BE2C (cell line): ENCODE measurements at regions not wholly inside any gene's neighbourhood (a gene's known extent, or its start where the extent isn't known, plus 50 kb on each side); places are given as distances from the start of the nearest gene placed in this dataset.

Experiments used
- DNase-seq: peaks from one replicate; pipeline ENCODE4 v3.0.0-alpha.2; 2020
- H3K27me3 ChIP-seq: fragments of 250-450 bp; sonication (Bioruptor Pico); 2 replicates; pipeline ENCODE4 v1.5.1; 2020; ENCODE audit warnings: mild to moderate bottlenecking
- H3K36me3 ChIP-seq: fragments of 250-450 bp; sonication (Bioruptor Pico); 2 replicates; pipeline ENCODE4 v1.5.1; 2020; ENCODE audit warnings: mild to moderate bottlenecking
- H3K4me1 ChIP-seq: fragments of 250-450 bp; sonication (Bioruptor Pico); 2 replicates; pipeline ENCODE4 v1.5.1; 2020
- H3K4me3 ChIP-seq: 2 replicates; pipeline ENCODE4 v1.5.1; 2011; ENCODE audit warnings: low read depth, low read length
- H3K9me3 ChIP-seq: fragments of 250-450 bp; sonication (Bioruptor Pico); 2 replicates; pipeline ENCODE4 v1.5.1; 2020
- TF ChIP-seq, protein P1 (sequence below): IDR thresholded peaks from 2 replicates; pipeline ENCODE4 v1.5.1; 2012; ENCODE audit warnings: mild to moderate bottlenecking, low read depth, low read length

DNA sequence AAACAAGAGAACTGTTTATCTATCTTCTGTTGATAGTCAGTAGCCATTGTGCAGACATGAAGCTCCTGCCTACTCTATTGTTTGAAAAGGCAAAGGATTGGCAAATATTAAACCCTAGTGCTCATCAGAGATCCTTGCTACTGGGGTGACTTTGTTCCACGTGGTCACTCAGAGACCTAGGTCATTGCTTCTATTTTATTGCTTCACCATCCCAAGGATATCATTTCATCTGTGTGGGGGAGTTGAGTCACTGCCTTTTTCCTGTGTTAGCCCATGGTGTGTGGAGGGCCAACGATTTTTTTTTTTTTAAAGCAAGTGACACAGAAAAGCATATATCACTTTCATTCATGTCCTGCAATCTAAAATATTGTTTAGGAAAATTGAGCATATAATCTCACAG is 254.1 kb upstream of the RXFP2 start:
- Histone ChIP-seq H3K4me1 (peaks cover 25% of the 10 kb centered on the region), H3K27me3 (no peaks in the 10 kb centered on the region), H3K4me3 (no peak overlapping the region), H3K9me3 (no peaks in the 10 kb centered on the region; the same call in 1 of the 2 replicates), H3K36me3 (no peaks in the 10 kb centered on the region)
- TF ChIP-seq, protein P1, sequence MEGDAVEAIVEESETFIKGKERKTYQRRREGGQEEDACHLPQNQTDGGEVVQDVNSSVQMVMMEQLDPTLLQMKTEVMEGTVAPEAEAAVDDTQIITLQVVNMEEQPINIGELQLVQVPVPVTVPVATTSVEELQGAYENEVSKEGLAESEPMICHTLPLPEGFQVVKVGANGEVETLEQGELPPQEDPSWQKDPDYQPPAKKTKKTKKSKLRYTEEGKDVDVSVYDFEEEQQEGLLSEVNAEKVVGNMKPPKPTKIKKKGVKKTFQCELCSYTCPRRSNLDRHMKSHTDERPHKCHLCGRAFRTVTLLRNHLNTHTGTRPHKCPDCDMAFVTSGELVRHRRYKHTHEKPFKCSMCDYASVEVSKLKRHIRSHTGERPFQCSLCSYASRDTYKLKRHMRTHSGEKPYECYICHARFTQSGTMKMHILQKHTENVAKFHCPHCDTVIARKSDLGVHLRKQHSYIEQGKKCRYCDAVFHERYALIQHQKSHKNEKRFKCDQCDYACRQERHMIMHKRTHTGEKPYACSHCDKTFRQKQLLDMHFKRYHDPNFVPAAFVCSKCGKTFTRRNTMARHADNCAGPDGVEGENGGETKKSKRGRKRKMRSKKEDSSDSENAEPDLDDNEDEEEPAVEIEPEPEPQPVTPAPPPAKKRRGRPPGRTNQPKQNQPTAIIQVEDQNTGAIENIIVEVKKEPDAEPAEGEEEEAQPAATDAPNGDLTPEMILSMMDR = no peak
- DNase-seq = no peak

DNA sequence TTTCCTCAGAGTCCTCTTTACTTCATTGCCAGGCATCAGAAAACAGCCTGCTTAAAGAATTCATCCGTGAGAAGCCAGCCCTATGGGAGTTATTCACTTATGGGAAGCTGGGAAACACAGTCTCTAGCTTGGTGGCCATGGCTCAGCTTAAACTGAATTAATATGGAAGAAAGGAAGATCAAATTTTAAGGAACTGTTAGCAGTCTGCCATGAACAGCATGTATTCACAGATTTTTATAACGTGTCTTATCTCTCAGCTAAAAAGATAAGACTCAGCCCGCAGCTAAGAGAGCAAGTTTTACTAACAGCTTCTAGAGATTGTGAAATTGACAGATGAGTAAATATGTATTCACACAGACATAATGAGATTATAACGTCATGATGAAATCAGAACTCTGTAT is 253.7 kb upstream of the RXFP2 start:
- Histone ChIP-seq H3K36me3 (no peaks in the 10 kb centered on the region), H3K9me3 (no peaks in the 10 kb centered on the region; the same call in 1 of the 2 replicates), H3K27me3 (no peaks in the 10 kb centered on the region), H3K4me1 (peaks cover 25% of the 10 kb centered on the region), H3K4me3 (no peak overlapping the region)
- DNase-seq = no peak
- TF ChIP-seq, protein P1 = no peak

DNA sequence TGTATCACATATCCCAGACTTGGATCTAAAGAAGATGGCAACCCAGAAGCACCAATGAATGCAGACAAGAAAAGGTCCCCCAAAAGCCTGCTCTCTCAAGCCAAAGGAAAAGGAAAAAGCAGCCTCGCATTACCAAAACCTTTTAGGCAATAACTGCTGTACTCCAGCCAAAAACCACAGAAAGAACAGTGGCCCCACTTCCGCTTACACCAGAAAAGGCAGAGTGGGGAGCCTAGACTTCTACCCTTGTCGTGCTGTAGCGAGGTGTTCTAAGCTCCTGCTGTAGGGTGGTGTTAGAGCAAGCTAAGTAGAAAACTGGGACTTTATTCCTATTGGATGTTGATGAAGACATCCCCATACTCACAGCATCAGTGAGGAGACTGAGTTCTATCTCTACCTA is 244.0 kb upstream of the RXFP2 start:
- no peak for DNase-seq
- no peak overlapping the region for H3K4me3 ChIP-seq
- no peaks in the 10 kb centered on the region for H3K27me3 ChIP-seq
- no peaks in the 10 kb centered on the region for H3K4me1 ChIP-seq
- H3K36me3 ChIP-seq = no peaks in the 10 kb centered on the region
- TF ChIP-seq, protein P1 = no peak
- H3K9me3 ChIP-seq = no peaks in the 10 kb centered on the region; the same call in 1 of the 2 replicates

DNA sequence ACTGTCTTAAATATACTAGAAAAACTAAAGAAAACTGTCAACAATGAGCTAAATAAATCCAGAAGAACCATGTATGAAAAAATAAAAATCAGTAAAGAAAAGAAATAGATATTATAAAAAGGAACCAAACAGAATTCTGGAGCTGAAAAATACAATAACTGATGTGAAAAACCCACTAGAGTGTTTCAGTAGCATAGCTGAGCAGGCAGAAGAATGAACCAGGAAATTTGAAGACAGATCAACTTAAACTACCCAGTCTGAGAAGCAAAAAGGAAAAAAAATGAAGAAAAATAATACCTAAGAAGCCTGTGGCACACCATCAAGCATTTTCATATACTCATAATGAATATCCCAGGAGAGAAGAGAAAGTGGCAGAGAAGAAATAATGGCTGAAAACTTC is 240.1 kb upstream of the RXFP2 start:
- H3K36me3 ChIP-seq = no peaks in the 10 kb centered on the region
- H3K4me3 ChIP-seq = no peak overlapping the region
- no peak for DNase-seq
- no peaks in the 10 kb centered on the region for H3K4me1 ChIP-seq
- H3K27me3 ChIP-seq = no peaks in the 10 kb centered on the region
- no peaks in the 10 kb centered on the region for H3K9me3 ChIP-seq
- TF ChIP-seq, protein P1 = no peak

DNA sequence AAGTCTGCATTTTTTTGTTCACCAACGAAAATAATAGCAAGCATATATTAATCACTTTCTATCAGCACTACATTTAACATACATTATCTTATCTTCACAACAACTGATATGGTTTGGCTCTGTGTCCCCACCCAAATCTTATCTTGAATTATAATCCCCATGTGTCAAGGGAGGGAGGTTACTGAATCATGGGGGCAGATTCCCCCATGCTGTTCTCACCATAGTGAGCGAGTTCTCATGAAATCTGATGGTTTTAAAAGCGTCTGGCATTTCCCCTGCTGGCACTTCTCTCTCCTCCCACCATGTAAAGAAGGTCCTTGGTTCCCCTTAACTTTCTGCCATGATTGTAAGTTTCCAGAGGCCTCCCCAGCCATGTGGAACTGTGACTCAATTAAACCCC is 235.7 kb upstream of the RXFP2 start:
- Histone ChIP-seq H3K4me3 (no peak overlapping the region), H3K9me3 (no peaks in the 10 kb centered on the region), H3K27me3 (no peaks in the 10 kb centered on the region), H3K36me3 (no peaks in the 10 kb centered on the region), H3K4me1 (no peaks in the 10 kb centered on the region)
- TF ChIP-seq, protein P1 = no peak
- no peak for DNase-seq

DNA sequence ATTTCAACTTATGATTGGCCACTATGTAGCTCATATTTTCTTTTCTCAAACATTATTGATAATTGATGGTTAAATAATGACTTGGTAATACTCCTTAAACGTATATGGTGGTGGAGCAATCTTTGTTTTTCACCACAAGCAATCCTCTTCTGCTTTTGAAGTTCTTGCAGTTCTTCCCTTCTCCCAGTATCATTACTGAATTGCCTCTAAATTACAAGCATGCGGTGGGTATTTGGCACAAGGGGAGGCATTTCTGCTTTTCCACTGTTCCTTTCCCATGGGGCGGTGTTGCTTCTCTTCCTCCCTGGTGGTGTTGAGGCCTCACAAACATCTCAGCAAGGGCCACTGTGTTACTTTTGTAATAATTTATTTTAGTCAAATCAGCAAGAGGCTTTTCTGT is 234.4 kb upstream of the RXFP2 start:
- no peak for DNase-seq
- Histone ChIP-seq H3K36me3 (no peaks in the 10 kb centered on the region), H3K27me3 (no peaks in the 10 kb centered on the region), H3K4me1 (no peaks in the 10 kb centered on the region), H3K9me3 (no peaks in the 10 kb centered on the region), H3K4me3 (no peak overlapping the region)
- TF ChIP-seq, protein P1 = no peak
